Endothelial cell (in vitro differentiated cells): ENCODE measurements at regions not wholly inside any gene's neighbourhood (a gene's known extent, or its start where the extent isn't known, plus 50 kb on each side); places are given as distances from the start of the nearest gene placed in this dataset.

ENCODE experiments used
- DNase-seq: peaks from one replicate; pipeline ENCODE4 v3.0.0; 2021; ENCODE audit warnings: low spot score
- H3K27ac Mint-ChIP-seq: one replicate; pipeline ENCODE4 v1.8.0; 2021; ENCODE audit warnings: mixed read lengths, inconsistent platforms; ENCODE audit not compliant: unreplicated experiment
- H3K27me3 Mint-ChIP-seq: one replicate; pipeline ENCODE4 v1.8.0; 2021; ENCODE audit warnings: mild to moderate bottlenecking, moderate library complexity, mixed read lengths, inconsistent platforms; ENCODE audit not compliant: unreplicated experiment
- H3K36me3 Mint-ChIP-seq: one replicate; pipeline ENCODE4 v1.8.0; 2021; ENCODE audit warnings: mild to moderate bottlenecking, low read depth, mixed read lengths, inconsistent platforms; ENCODE audit not compliant: unreplicated experiment
- H3K4me1 Mint-ChIP-seq: one replicate; pipeline ENCODE4 v1.8.0; 2021; ENCODE audit warnings: mild to moderate bottlenecking, mixed read lengths, inconsistent platforms; ENCODE audit not compliant: unreplicated experiment
- H3K4me3 Mint-ChIP-seq: one replicate; pipeline ENCODE4 v1.8.0; 2021; ENCODE audit warnings: mild to moderate bottlenecking, mixed read lengths, inconsistent platforms; ENCODE audit not compliant: unreplicated experiment
- H3K9me3 Mint-ChIP-seq: one replicate; pipeline ENCODE4 v1.8.0; 2021; ENCODE audit warnings: mixed read lengths, inconsistent platforms; ENCODE audit not compliant: unreplicated experiment
- CTCF ChIP-seq: fragments of 200-600 bp; sonication (generic); IDR thresholded peaks from one replicate; pipeline ENCODE4 v1.5.0; 2021; ENCODE audit warnings: antibody characterized with exemption; ENCODE audit not compliant: unreplicated experiment

GRCh38 chr2:66041902-66042657 is 392.8 kb upstream of the MEIS1 start:
- no peaks in the 10 kb centered on the region for H3K27me3 Mint-ChIP-seq
- H3K4me1 Mint-ChIP-seq: peaks cover under 1% of the 10 kb centered on the region
- no peak for TF ChIP-seq CTCF
- no peak for DNase-seq
- no peak overlapping the region for H3K4me3 Mint-ChIP-seq
- H3K36me3 Mint-ChIP-seq: no peaks in the 10 kb centered on the region
- no peak overlapping the region for H3K27ac Mint-ChIP-seq
- H3K9me3 Mint-ChIP-seq: no peaks in the 10 kb centered on the region

- no peaks in the 10 kb centered on the region for H3K4me1 Mint-ChIP-seq
- no peaks in the 10 kb centered on the region for H3K9me3 Mint-ChIP-seq
- no peaks in the 10 kb centered on the region for H3K36me3 Mint-ChIP-seq
- no peak for DNase-seq
- no peaks in the 10 kb centered on the region for H3K27me3 Mint-ChIP-seq
- no peak overlapping the region for H3K27ac Mint-ChIP-seq
- TF ChIP-seq CTCF: no peak
- no peak overlapping the region for H3K4me3 Mint-ChIP-seq
Observed at GRCh38 chr2:66036948-66037347, 398.0 kb upstream of the MEIS1 start.

GRCh38 chr2:66034467-66034866 is 400.5 kb upstream of the MEIS1 start:
- no peaks in the 10 kb centered on the region for H3K4me1 Mint-ChIP-seq
- no peaks in the 10 kb centered on the region for H3K27me3 Mint-ChIP-seq
- no peak overlapping the region for H3K4me3 Mint-ChIP-seq
- H3K27ac Mint-ChIP-seq: no peak overlapping the region
- no peaks in the 10 kb centered on the region for H3K36me3 Mint-ChIP-seq
- no peaks in the 10 kb centered on the region for H3K9me3 Mint-ChIP-seq
- no peak for TF ChIP-seq CTCF
- no peak for DNase-seq

GRCh38 chr2:66032226-66032775 is 402.6 kb upstream of the MEIS1 start:
- Mint-ChIP-seq H3K27me3 (no peaks in the 10 kb centered on the region), H3K4me3 (no peak overlapping the region), H3K4me1 (no peaks in the 10 kb centered on the region), H3K36me3 (no peaks in the 10 kb centered on the region), H3K27ac (no peak overlapping the region), H3K9me3 (no peaks in the 10 kb centered on the region)
- TF ChIP-seq CTCF: no peak
- DNase-seq: no peak

GRCh38 chr2:66031236-66031635 is 403.7 kb upstream of the MEIS1 start:
- Mint-ChIP-seq H3K27ac (no peak overlapping the region), H3K36me3 (no peaks in the 10 kb centered on the region), H3K9me3 (no peaks in the 10 kb centered on the region), H3K4me3 (no peak overlapping the region), H3K4me1 (no peaks in the 10 kb centered on the region), H3K27me3 (no peaks in the 10 kb centered on the region)
- TF ChIP-seq CTCF: no peak
- no peak for DNase-seq
